ENCODE measurements at regions not wholly inside any gene's neighbourhood (a gene's known extent, or its start where the extent isn't known, plus 50 kb on each side); places are given as distances from the start of the nearest gene placed in this dataset.
"Not testable (repeated sequence)": the region's sequence is repeated elsewhere in the genome, so short reads cannot be mapped to it uniquely, and the experiment has no call there.

GRCh38 chr7:65062566-65062965 is 56.1 kb upstream of the ERV3-1 start:
- not testable (repeated sequence) for TF ChIP-seq NRF1 (IDR thresholded peaks at IDR 0.05; ENCODE audit: low read depth, low read length); MAX (IDR thresholded peaks at IDR 0.05); SIN3A (conservative IDR thresholded peaks at IDR 0.05 in 1 of 2, IDR thresholded peaks at IDR 0.05 in 1 of 2; ENCODE audit: low read depth in 1 of 2, low read length in 2 of 2); CTCF (IDR thresholded peaks at IDR 0.05; ENCODE audit: control extremely low read depth in 1 of 3, insufficient read depth in 1 of 3, low read depth in 1 of 3, low read length in 3 of 3)
